NT2/D1 (cell line): ENCODE measurements at regions not wholly inside any gene's neighbourhood (a gene's known extent, or its start where the extent isn't known, plus 50 kb on each side); places are given as distances from the start of the nearest gene placed in this dataset.

Experiments
- YY1 ChIP-seq: IDR thresholded peaks from 2 replicates; pipeline ENCODE4 v1.6.1; 2011; ENCODE audit not compliant: insufficient read length, insufficient read depth
- ZNF274 ChIP-seq: IDR thresholded peaks from 2 replicates; pipeline ENCODE4 v1.6.1; 2011; ENCODE audit warnings: mild to moderate bottlenecking, low read depth, low read length

DNA sequence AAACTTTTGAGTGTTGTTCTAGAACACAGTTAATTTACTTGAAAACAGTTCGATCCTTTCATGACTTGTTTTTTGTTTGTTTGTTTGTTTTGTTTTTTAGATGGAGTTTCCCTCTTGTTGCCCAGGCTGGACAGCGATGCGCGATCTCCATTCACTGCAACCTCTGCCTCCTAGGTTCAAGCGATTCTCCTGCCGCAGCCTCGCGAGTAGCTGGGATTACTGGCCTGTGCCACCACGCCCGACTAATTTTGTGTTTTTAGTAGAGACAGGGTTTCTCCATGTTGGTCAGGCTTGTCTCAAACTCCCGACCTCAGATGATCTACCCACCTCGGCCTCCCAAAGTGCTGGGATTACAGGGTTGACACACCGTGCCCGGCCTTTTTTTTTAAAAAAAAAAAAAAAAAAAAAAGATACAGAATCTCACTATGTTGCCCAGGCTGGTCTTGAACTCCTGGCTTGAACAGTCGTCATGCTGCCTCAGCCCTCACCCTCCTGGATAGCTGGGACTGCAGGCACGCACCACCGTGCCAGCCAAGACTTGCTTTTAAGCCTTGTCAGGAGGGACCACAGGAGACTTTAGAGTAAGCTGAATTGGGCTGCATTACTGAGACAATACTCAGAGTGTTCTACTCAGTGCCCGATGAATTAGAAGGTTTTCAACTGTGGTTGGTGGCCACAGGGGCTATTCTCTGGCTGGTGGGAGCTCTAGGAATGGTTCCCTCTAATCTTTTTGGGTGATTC is 76.7 kb upstream of the SLC22A16 start:
- TF ChIP-seq YY1 = no peak
- no peak for TF ChIP-seq ZNF274
